ENCODE measurements at regions not wholly inside any gene's neighbourhood (a gene's known extent, or its start where the extent isn't known, plus 50 kb on each side); places are given as distances from the start of the nearest gene placed in this dataset.

GRCh38 chr1:196090226-196090625 is 518.0 kb downstream of the KCNT2 start:
- TF ChIP-seq CTCF (IDR thresholded peaks at IDR 0.05), result no peak
- Histone ChIP-seq H3K4me1 (no peaks in the 10 kb centered on the region), H3K36me3 (no peaks in the 10 kb centered on the region), H3K9me3 (no peaks in the 10 kb centered on the region), H3K27ac (no peak overlapping the region), H3K27me3 (no peaks in the 10 kb centered on the region), H3K4me3 (no peak overlapping the region)
- intact Hi-C loops (cut with DNase I; ENCODE audit: low total_unique reads), result no loop called here
- DNase-seq, result no peak

- H3K4me1 ChIP-seq, result no peaks in the 10 kb centered on the region
- H3K9me3 ChIP-seq, result no peaks in the 10 kb centered on the region
- H3K36me3 ChIP-seq, result no peaks in the 10 kb centered on the region
- H3K4me3 ChIP-seq, result no peak overlapping the region
- no peak for TF ChIP-seq CTCF (IDR thresholded peaks at IDR 0.05)
- H3K27me3 ChIP-seq, result no peaks in the 10 kb centered on the region
- no peak for DNase-seq
- no peak overlapping the region for H3K27ac ChIP-seq
- intact Hi-C loops (cut with DNase I; ENCODE audit: low total_unique reads), result no loop called here
These were observed 519.7 kb downstream of the KCNT2 start for GRCh38 chr1:196088541-196088940.

GRCh38 chr1:196078691-196079090 is 529.5 kb downstream of the KCNT2 start:
- no peaks in the 10 kb centered on the region for H3K36me3 ChIP-seq
- intact Hi-C loops (cut with DNase I; ENCODE audit: low total_unique reads), result no loop called here
- H3K9me3 ChIP-seq, result no peaks in the 10 kb centered on the region
- no peaks in the 10 kb centered on the region for H3K27me3 ChIP-seq
- TF ChIP-seq CTCF (IDR thresholded peaks at IDR 0.05), result no peak
- no peak overlapping the region for H3K27ac ChIP-seq
- no peaks in the 10 kb centered on the region for H3K4me1 ChIP-seq
- no peak for DNase-seq
- no peak overlapping the region for H3K4me3 ChIP-seq

GRCh38 chr1:196075621-196076020 is 532.6 kb downstream of the KCNT2 start:
- Histone ChIP-seq H3K27me3 (no peaks in the 10 kb centered on the region), H3K9me3 (no peaks in the 10 kb centered on the region), H3K36me3 (no peaks in the 10 kb centered on the region), H3K4me1 (no peaks in the 10 kb centered on the region), H3K27ac (no peak overlapping the region), H3K4me3 (no peak overlapping the region)
- TF ChIP-seq CTCF (IDR thresholded peaks at IDR 0.05), result no peak
- intact Hi-C loops (cut with DNase I; ENCODE audit: low total_unique reads), result no loop called here
- DNase-seq, result no peak

GRCh38 chr1:196074182-196074581 is 534.1 kb downstream of the KCNT2 start:
- DNase-seq, result no peak
- H3K9me3 ChIP-seq, result no peaks in the 10 kb centered on the region
- H3K36me3 ChIP-seq, result no peaks in the 10 kb centered on the region
- no peak overlapping the region for H3K27ac ChIP-seq
- no peaks in the 10 kb centered on the region for H3K27me3 ChIP-seq
- no peak overlapping the region for H3K4me3 ChIP-seq
- intact Hi-C loops (cut with DNase I; ENCODE audit: low total_unique reads), result no loop called here
- no peak for TF ChIP-seq CTCF (IDR thresholded peaks at IDR 0.05)
- no peaks in the 10 kb centered on the region for H3K4me1 ChIP-seq

GRCh38 chr1:196071447-196071846 is 536.8 kb downstream of the KCNT2 start:
- H3K4me3 ChIP-seq, result no peak overlapping the region
- no peaks in the 10 kb centered on the region for H3K36me3 ChIP-seq
- H3K9me3 ChIP-seq, result no peaks in the 10 kb centered on the region
- no peak overlapping the region for H3K27ac ChIP-seq
- DNase-seq, result no peak
- no peaks in the 10 kb centered on the region for H3K27me3 ChIP-seq
- no peaks in the 10 kb centered on the region for H3K4me1 ChIP-seq
- intact Hi-C loops (cut with DNase I; ENCODE audit: low total_unique reads), result no loop called here
- TF ChIP-seq CTCF (IDR thresholded peaks at IDR 0.05), result no peak

All from tibial artery (tissue), 4 donors.